T1000 (cell line): ENCODE measurements at regions not wholly inside any gene's neighbourhood (a gene's known extent, or its start where the extent isn't known, plus 50 kb on each side); places are given as distances from the start of the nearest gene placed in this dataset.

Experiments
- DNase-seq: peaks from one replicate; lab custom pipeline; 2025; ENCODE audit warnings: mixed read lengths; lab: John Stamatoyannopoulos, UW

DNA sequence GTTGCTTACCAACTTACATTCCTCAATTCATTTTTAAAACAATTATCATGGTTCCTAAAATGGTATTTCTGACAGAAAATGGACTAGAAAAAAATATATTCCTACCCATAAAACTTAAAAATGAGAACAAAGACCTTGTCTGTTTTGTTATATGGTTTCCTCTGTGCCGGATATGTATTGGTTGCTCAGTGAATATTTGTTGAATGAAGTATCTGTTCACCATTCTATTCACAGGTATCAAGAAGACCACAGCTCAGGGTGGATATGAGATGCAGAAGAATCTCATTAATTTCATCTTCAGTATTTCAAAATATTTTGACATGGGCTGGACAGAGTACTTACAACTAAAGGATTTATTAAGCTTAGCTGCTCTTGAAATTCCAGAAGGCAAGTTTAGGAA lies 58.1 kb downstream of the TUSC7 start:
- no peak for DNase-seq

DNA sequence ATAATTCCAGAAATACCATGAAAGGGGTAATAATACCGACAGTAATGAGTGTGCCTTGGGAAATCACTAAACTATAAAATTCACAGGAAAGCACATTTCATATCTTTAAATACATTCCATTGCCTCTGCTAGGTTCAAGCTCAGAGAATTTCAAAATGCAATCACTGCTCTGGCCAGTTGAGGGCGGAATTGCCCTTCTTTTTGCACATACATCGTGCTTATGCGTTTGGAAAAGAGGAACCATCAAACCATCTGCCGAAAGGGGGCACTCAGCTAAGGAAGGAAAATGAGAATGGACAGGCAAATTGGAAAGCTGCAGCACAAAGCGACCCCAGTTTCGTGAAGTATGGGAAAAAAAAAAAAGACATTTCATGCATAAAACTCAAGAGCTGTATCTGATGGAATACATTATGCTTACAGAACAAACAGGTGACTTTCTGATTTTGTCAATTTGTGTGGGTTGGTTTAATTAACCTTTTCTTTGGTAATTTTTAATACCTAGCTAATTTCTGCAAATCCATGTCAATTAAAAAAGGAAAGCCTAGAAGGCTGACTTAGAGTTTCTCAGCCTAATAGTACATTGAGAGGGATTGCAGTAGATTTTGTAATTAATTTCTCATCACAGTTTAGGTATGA lies 61.4 kb downstream of the TUSC7 start:
- peak; percentile 51 for DNase-seq

DNA sequence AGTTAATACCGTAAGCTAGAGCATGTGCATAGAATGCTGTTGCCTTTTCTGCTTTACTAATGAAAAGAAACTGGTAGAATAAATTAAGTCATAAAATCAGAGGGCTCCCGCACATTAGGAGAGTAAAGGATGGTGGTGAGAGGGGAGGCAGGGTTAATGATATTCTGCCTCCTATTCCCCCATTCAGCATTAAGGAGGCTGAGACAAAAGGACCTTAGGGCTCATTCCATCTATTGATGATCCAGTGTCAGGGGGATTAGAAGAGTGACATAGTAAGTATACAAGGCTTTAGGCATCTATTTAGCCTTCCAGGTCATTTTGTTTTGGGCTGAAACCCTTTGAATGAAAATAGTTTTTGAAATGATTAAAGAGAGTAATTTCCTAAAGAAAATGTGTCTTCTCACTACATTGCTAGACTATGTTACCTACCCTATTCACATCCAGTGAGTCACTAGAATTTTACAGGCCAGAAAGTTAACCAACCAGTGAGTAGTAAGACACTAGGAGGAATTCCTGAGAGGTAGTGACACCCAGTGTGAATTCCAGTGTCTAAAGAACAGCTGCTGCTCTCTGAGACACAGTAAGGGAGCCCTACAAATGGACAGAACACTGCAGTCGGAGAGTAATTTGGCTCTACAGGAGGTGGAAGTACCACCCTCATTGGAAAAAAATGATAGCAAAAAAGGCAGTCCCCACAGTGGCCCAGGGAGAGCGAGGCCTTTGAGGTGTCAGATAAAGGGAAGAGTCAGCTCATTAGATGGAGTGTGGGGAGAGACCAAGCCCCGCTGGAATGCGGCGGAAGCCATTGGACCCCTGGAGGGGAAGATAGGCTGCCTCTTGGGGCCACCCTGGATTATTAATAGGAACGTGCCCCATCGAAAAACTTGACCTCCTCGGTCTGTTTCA lies 67.6 kb downstream of the TUSC7 start:
- DNase-seq = no peak

GRCh38 chr3:116785226-116785625 lies 75.6 kb downstream of the TUSC7 start:
- no peak for DNase-seq

GRCh38 chr3:116802651-116803050 lies 93.1 kb downstream of the TUSC7 start:
- no peak for DNase-seq

DNA sequence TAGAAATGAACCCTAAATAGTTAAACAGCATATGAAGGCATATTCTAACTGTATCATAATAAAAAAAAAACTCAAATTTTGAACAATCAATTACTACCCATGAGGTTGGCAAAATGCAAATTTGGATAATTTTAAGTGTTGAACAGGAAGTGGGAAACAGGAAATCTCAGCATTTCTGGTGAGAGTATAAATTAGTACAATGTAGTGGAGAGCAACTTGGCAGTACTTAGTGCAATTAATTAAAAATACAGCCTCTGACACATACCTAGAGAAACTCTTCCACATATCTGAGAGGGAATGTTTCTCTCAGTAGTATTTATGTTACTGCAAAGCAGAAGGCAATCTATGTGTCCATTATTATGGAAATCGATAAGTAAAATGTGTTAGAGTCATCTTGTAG lies 96.8 kb downstream of the TUSC7 start:
- no peak for DNase-seq

GRCh38 chr3:116808725-116809124 lies 99.1 kb downstream of the TUSC7 start:
- no peak for DNase-seq

DNA sequence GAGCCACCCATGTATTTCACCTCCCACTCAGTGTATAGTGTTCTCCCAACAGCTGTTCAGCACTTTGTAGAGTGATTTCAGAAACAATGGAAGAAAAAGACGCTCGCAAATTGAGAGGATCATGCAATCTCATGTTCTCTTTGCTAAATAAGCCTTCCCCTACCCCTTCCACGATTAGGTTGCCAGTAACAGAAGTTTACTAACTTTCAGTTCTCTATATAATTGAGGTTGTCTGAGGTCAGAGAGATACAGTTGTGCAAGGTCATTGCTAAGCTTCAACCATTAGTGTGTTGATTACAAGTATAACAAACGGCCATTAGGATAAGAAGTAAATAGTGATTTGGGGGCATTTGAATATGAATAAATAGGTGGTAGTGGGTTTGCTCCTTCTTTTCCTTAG lies 99.6 kb downstream of the TUSC7 start:
- DNase-seq = no peak

DNA sequence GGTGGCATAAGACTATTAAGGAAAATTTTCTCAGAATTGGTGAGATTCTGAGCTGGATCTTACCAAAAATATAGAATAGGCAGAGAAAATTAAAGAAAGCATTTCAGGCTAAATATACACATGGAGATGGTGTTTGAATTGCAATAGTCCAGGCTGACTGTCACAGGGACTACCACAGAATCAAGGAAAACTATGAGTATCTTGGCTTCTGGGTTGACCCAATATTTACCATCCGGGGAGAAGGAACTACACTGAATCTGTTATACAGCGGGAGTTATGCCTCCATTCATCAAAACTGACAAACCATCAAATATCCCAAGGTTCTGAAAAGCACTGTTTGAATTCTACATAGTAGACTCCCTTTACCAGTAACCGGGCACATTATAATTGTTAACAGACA lies 102.2 kb downstream of the TUSC7 start:
- no peak for DNase-seq

- no peak for DNase-seq
These were observed 103.4 kb downstream of the TUSC7 start for GRCh38 chr3:116812949-116813348.

- no peak for DNase-seq
These were observed 105.7 kb downstream of the TUSC7 start for GRCh38 chr3:116815321-116815720.

DNA sequence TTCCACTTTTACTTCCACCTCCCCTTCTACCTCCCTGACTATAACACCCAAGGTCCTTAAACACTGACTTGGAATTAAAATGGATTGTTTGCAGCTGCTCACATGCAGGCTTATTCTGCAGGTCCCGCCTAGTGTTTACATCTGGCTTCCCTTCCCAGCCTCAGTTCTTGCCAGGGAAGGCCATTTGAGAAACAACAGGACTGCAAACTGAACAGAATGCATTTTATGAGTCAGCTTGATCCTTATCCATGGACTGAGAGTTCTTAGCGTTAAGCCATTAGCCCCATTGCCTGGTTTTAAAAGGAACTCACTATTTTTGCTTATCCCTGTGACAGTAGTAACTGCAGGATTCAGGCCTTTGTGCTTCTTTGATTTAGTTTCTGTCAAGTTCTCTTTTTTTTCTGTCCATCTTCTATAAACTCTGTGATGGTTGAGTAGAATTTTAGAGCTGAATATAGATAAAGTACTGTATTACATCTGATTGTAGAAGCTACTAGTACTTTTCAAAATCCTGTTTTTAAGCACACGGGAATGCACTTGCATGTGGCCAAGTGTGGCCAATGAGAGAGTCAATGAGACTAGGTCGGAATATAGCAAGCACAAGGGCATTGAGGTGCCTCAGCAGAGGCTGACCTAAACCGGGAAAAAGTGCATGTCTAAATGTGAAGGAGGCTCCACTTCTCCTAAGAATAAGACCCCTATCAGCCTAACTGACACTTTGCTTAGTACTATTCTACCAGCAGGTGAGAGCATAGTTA lies 106.4 kb downstream of the TUSC7 start:
- DNase-seq = no peak

DNA sequence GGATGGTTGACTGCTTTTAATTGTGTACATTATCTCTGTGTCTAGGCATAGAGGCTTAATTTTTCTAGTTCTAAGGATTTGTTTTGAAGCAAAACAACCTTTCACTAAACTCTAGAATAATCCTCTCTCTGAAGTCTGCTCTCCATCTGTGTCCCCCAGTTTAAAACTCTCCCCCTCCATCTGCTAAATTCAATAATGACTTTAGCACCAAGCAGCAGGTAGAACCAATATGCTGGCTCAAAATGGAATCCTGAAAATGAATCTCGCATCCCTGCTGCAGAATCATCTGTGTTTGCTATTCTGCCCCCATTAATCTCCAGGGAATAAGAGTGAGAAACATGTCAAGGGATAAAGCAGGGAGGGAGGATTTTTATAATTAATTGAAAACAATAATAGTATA lies 111.8 kb downstream of the TUSC7 start:
- DNase-seq = no peak

DNA sequence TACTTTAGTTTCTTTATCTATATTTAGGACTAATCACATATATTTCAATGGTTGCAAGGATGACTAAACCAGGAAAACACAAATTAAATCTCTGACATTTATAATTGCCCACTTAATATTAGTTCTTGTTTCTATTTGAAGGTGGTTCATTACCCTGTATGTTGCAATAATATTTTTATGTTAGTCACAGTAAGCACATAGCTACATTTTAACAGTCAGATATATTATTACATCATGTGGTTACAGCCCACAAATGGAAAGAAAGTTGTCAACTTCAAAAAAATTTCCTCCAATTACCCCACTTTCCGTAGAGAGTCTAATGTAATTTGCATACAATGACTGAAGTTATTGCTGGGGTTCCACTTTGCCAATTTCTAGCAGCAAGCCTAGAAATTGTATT lies 114.6 kb downstream of the TUSC7 start:
- DNase-seq = no peak

DNA sequence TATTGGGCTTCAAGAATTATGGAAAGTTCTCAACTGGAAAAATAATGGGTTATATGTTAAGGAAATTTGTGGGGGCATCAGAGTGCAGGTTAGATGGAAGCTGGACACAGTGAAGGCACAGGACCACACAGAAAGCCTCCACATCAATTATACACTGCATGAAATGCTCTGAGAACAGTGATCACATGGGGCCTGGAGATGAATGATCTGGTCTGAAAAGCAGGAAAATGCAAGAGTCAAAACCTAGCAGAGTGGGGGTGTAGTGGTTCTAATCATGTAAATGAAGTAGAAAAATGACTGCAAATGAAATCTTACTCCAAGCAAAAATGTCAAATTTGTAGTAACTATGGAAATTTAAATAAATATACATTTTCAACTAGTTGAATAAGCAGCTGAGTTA lies 123.6 kb downstream of the TUSC7 start:
- DNase-seq = no peak

DNA sequence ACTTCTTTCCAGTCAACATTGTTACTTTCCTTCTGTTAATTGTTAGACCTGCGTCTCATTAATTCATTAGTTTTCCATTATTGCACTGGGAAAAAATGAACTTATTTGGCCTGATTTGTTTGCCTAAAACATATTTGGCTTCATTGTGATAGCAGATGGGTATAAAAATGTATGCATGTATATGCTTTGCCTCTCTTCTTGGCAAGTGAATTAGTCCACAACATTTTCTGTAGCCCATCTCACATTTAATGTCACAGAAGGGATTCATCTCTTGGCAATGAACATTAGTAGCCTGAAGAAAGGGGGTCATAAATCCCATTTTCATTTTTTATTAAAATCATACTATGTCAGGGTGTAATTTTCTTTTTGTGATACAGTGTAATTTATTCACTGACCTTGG lies 125.2 kb downstream of the TUSC7 start:
- no peak for DNase-seq

- no peak for DNase-seq
These were observed 126.1 kb downstream of the TUSC7 start for GRCh38 chr3:116835658-116836057.

DNA sequence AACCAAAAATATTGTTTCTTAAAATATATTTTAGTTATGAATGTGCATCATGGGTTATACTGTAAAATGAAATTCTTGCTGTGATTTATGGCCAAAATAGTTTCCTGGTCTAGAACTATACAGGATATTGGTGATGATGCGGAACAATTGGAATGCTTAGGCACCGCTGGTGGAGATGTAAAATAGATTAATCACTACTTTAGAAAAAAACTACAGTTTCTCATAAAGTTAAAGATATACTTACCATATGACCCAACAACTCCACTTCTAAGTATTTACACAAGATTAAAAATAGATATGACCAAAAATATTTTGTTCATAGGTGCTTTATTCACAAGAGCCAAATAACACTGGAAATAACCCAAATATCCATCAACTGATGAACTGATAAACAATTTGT lies 126.7 kb downstream of the TUSC7 start:
- no peak for DNase-seq

GRCh38 chr3:116837483-116837882 lies 127.9 kb downstream of the TUSC7 start:
- DNase-seq = no peak

- DNase-seq = no peak
These were observed 131.6 kb downstream of the TUSC7 start for GRCh38 chr3:116841003-116841735.

GRCh38 chr3:116842254-116842957 lies 132.8 kb downstream of the TUSC7 start:
- DNase-seq = no peak
